GM19397 (cell line): ENCODE measurements at regions not wholly inside any gene's neighbourhood (a gene's known extent, or its start where the extent isn't known, plus 50 kb on each side); places are given as distances from the start of the nearest gene placed in this dataset.

Experiments used
- ATAC-seq: cut with Tn5 transposase; IDR thresholded peaks from one replicate; pipeline ENCODE4 v1.9.1; 2021; ENCODE audit warnings: mild to moderate bottlenecking, moderate library complexity; ENCODE audit not compliant: unreplicated experiment

GRCh38 chr6:154596701-154597100 lies 86.2 kb upstream of the CNKSR3 start:
- ATAC-seq, result no peak

GRCh38 chr6:154598399-154598798 lies 87.9 kb upstream of the CNKSR3 start:
- ATAC-seq, result no peak

GRCh38 chr6:154602296-154602695 lies 91.8 kb upstream of the CNKSR3 start:
- no peak for ATAC-seq

GRCh38 chr6:154602708-154603107 lies 92.2 kb upstream of the CNKSR3 start:
- no peak for ATAC-seq

GRCh38 chr6:154604119-154604518 lies 93.6 kb upstream of the CNKSR3 start:
- ATAC-seq, result no peak

GRCh38 chr6:154605178-154605881 lies 94.8 kb upstream of the CNKSR3 start:
- ATAC-seq, result peak; percentile 51

- ATAC-seq, result no peak
Observed at GRCh38 chr6:154605882-154606370, 95.4 kb upstream of the CNKSR3 start.

GRCh38 chr6:154606457-154606856 lies 96.0 kb upstream of the CNKSR3 start:
- peak; percentile 70 for ATAC-seq

GRCh38 chr6:154606860-154607259 lies 96.4 kb upstream of the CNKSR3 start:
- no peak for ATAC-seq

GRCh38 chr6:154611241-154611640 lies 100.8 kb upstream of the CNKSR3 start:
- ATAC-seq, result no peak

- no peak for ATAC-seq
Observed at GRCh38 chr6:154611847-154612246, 101.4 kb upstream of the CNKSR3 start.

- ATAC-seq, result no peak
Observed at GRCh38 chr6:154613137-154613676, 102.7 kb upstream of the CNKSR3 start.

GRCh38 chr6:154614101-154614500 lies 103.6 kb upstream of the CNKSR3 start:
- ATAC-seq, result no peak

- ATAC-seq, result no peak
Observed at GRCh38 chr6:154614641-154615040, 104.2 kb upstream of the CNKSR3 start.

- no peak for ATAC-seq
Observed at GRCh38 chr6:154615483-154616025, 105.1 kb upstream of the CNKSR3 start.

- ATAC-seq, result no peak
Observed at GRCh38 chr6:154617175-154617574, 106.7 kb upstream of the CNKSR3 start.

GRCh38 chr6:154619146-154619545 lies 108.7 kb upstream of the CNKSR3 start:
- no peak for ATAC-seq

- ATAC-seq, result no peak
Observed at GRCh38 chr6:154621686-154622085, 111.2 kb upstream of the CNKSR3 start.

GRCh38 chr6:154622618-154623336 lies 110.4 kb upstream of the SCAF8 start:
- ATAC-seq, result no peak

GRCh38 chr6:154623391-154623790 lies 109.8 kb upstream of the SCAF8 start:
- no peak for ATAC-seq

- ATAC-seq, result no peak
Observed at GRCh38 chr6:154624038-154624599, 109.1 kb upstream of the SCAF8 start.
